ENCODE measurements at regions not wholly inside any gene's neighbourhood (a gene's known extent, or its start where the extent isn't known, plus 50 kb on each side); places are given as distances from the start of the nearest gene placed in this dataset.

DNA sequence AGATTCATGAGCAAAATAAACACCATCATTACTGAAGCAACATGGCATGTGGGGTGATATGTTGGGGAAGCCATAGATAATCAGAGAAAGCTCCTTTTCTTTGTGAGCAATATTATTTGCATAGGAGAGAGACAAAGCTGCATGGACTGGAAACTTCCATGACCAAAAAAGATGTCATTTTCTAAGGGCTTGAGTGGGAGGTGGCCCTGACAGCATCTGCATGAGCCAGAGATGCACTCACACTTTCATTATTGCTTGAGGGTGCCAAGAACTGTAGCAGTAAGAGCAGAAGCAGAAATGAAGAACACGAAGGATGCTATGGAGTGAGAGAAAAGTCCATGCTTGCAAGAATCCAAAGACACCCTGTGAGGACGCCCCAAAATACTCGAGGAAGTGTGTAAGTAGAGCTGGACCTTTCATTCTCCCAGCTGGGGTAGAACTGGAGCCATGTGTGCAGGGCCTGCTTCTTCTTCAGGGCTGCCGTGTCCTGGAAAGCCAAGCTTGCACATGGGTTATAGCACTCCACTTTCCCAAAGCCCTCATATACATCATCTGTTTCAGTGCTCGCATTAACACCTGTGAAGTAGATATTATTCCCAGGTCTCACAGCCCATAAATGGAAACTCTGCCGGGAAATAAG lies 851.2 kb downstream of the DHX35 start:
- Histone ChIP-seq H3K27me3 (no peaks in the 10 kb centered on the region), H2AFZ (no peak overlapping the region)
- no peak for DNase-seq (ENCODE audit: low spot score)

DNA sequence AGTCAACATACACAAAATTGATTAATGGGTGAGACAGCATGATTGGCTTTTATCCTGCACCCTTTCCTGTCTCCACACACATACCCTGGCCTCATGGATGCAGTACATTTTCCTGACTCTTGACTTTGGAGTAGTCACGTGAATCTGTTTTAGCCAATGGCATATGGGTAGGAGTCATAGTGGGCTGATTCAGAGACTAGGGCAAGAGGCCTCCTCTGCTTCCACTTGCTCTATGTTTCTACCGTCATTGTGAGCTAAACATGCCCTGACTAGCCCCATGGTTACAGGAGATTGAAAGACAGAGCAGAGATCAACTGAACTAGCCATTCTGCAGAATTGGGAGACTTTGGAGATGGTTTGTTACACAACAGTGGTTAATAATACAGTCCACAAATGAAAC lies 850.0 kb downstream of the DHX35 start:
- no peaks in the 10 kb centered on the region for H3K9me3 ChIP-seq (ENCODE audit: low read depth)
- H3K27ac ChIP-seq: no peak overlapping the region
- no peaks in the 10 kb centered on the region for H3K27me3 ChIP-seq
- H3K4me2 ChIP-seq: no peak overlapping the region
- WGBS (ENCODE audit: low lambda C conversion rate, missing lambda C conversion rate): 87% methylated on average over 2 of the region's 2 CpGs
- no peak overlapping the region for H2AFZ ChIP-seq
- H3K4me1 ChIP-seq (ENCODE audit: insufficient read depth): no peaks in the 10 kb centered on the region
- no peaks in the 10 kb centered on the region for H4K20me1 ChIP-seq (ENCODE audit: insufficient read depth, poor library complexity, severe bottlenecking)
- no peak overlapping the region for H3K4me3 ChIP-seq
- no peaks in the 10 kb centered on the region for H3K36me3 ChIP-seq (replicated peaks; ENCODE audit: insufficient read depth, low read depth)
- no peaks in the 10 kb centered on the region for H3K9me2 ChIP-seq (replicated peaks; ENCODE audit: insufficient read depth)
- no peaks in the 10 kb centered on the region for H3K79me2 ChIP-seq
- no peak for DNase-seq (ENCODE audit: low spot score)
- TF ChIP-seq, protein P1, sequence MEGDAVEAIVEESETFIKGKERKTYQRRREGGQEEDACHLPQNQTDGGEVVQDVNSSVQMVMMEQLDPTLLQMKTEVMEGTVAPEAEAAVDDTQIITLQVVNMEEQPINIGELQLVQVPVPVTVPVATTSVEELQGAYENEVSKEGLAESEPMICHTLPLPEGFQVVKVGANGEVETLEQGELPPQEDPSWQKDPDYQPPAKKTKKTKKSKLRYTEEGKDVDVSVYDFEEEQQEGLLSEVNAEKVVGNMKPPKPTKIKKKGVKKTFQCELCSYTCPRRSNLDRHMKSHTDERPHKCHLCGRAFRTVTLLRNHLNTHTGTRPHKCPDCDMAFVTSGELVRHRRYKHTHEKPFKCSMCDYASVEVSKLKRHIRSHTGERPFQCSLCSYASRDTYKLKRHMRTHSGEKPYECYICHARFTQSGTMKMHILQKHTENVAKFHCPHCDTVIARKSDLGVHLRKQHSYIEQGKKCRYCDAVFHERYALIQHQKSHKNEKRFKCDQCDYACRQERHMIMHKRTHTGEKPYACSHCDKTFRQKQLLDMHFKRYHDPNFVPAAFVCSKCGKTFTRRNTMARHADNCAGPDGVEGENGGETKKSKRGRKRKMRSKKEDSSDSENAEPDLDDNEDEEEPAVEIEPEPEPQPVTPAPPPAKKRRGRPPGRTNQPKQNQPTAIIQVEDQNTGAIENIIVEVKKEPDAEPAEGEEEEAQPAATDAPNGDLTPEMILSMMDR (IDR thresholded peaks at IDR 0.05; ENCODE audit: poor library complexity): no peak
- no peak for TF ChIP-seq EZH2 (IDR thresholded peaks at IDR 0.05; ENCODE audit: borderline replicate concordance)
- TF ChIP-seq EZH2phosphoT487 (IDR thresholded peaks at IDR 0.05; ENCODE audit: low read depth, severe bottlenecking, unreplicated experiment): no peak

More for the DNA sequence above, 851.2 kb downstream of the DHX35 start:
- no peak overlapping the region for H3K27ac ChIP-seq
- H3K4me1 ChIP-seq (ENCODE audit: insufficient read depth): no peaks in the 10 kb centered on the region
- H3K36me3 ChIP-seq (replicated peaks; ENCODE audit: insufficient read depth, low read depth): no peaks in the 10 kb centered on the region
- H4K20me1 ChIP-seq (ENCODE audit: insufficient read depth, poor library complexity, severe bottlenecking): no peaks in the 10 kb centered on the region
- H3K4me3 ChIP-seq: no peak overlapping the region
- no peaks in the 10 kb centered on the region for H3K9me3 ChIP-seq (ENCODE audit: low read depth)
- H3K79me2 ChIP-seq: no peaks in the 10 kb centered on the region
- no peaks in the 10 kb centered on the region for H3K9me2 ChIP-seq (replicated peaks; ENCODE audit: insufficient read depth)
- H3K4me2 ChIP-seq: no peak overlapping the region
- TF ChIP-seq, protein P1 (IDR thresholded peaks at IDR 0.05; ENCODE audit: poor library complexity): no peak
- WGBS (ENCODE audit: low lambda C conversion rate, missing lambda C conversion rate): 88% methylated on average over 6 of the region's 6 CpGs

DNA sequence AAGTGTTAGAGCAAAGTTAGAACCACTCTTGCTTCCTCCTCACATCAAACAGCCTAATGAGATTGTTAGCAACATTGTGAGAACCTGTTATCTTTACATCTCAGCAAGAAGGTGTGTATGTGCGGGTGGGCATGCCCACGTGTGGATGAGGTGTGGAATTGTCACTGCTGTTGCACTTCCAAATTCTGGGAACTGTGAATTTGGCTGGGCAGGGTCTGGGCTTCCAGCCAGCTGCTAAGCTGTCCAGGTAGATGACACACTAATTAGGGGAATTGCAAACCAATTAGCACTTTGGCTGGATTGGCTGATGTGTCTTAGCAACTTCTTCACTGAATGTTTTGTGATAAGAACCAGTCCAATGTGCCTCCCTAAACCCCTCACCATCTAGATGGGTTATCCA lies 848.2 kb downstream of the DHX35 start:
- H3K4me3 ChIP-seq: no peak overlapping the region
- no peaks in the 10 kb centered on the region for H3K9me3 ChIP-seq (ENCODE audit: low read depth)
- H2AFZ ChIP-seq: no peak overlapping the region
- no peaks in the 10 kb centered on the region for H3K4me1 ChIP-seq (ENCODE audit: insufficient read depth)
- H3K9me2 ChIP-seq (replicated peaks; ENCODE audit: insufficient read depth): no peaks in the 10 kb centered on the region
- TF ChIP-seq EZH2 (IDR thresholded peaks at IDR 0.05; ENCODE audit: borderline replicate concordance) (no peak), EZH2phosphoT487 (IDR thresholded peaks at IDR 0.05; ENCODE audit: low read depth, severe bottlenecking, unreplicated experiment) (no peak)
- TF ChIP-seq, protein P1 (IDR thresholded peaks at IDR 0.05; ENCODE audit: poor library complexity): no peak
- no peak for DNase-seq (ENCODE audit: low spot score)
- H4K20me1 ChIP-seq (ENCODE audit: insufficient read depth, poor library complexity, severe bottlenecking): no peaks in the 10 kb centered on the region
- H3K79me2 ChIP-seq: no peaks in the 10 kb centered on the region
- 73% methylated on average over 2 of the region's 2 CpGs for WGBS (ENCODE audit: low lambda C conversion rate, missing lambda C conversion rate)
- no peaks in the 10 kb centered on the region for H3K36me3 ChIP-seq (replicated peaks; ENCODE audit: insufficient read depth, low read depth)
- H3K27me3 ChIP-seq: no peaks in the 10 kb centered on the region
- no peak overlapping the region for H3K4me2 ChIP-seq
- H3K27ac ChIP-seq: no peak overlapping the region

DNA sequence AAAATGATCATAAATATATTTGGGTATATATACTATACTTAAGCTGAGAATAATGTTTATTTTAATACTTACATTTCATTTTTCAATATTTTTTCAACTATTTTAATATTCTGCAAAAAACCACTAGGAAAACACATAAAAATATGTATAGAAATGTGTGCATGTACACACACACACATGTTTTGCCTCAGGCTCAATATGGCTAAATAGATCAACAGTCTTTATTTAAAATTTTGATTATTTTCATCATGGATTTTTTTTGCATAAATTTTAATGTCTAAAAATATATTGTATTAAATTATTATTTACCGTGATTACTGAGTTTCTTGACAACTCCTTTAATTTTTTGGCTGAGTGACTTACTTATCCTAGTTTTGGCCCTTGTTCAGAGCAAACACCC lies 846.5 kb downstream of the DHX35 start:
- Histone ChIP-seq H3K4me1 (ENCODE audit: insufficient read depth) (no peaks in the 10 kb centered on the region), H3K36me3 (replicated peaks; ENCODE audit: insufficient read depth, low read depth) (no peaks in the 10 kb centered on the region), H3K27ac (no peak overlapping the region), H3K4me3 (no peak overlapping the region), H4K20me1 (ENCODE audit: insufficient read depth, poor library complexity, severe bottlenecking) (no peaks in the 10 kb centered on the region), H2AFZ (no peak overlapping the region), H3K4me2 (no peak overlapping the region), H3K79me2 (no peaks in the 10 kb centered on the region), H3K27me3 (no peaks in the 10 kb centered on the region), H3K9me3 (ENCODE audit: low read depth) (no peaks in the 10 kb centered on the region), H3K9me2 (replicated peaks; ENCODE audit: insufficient read depth) (no peaks in the 10 kb centered on the region)
- DNase-seq (ENCODE audit: low spot score): no peak
- TF ChIP-seq EZH2phosphoT487 (IDR thresholded peaks at IDR 0.05; ENCODE audit: low read depth, severe bottlenecking, unreplicated experiment) (no peak), EZH2 (IDR thresholded peaks at IDR 0.05; ENCODE audit: borderline replicate concordance) (no peak)
- TF ChIP-seq, protein P1 (IDR thresholded peaks at IDR 0.05; ENCODE audit: poor library complexity): no peak
- WGBS (ENCODE audit: low lambda C conversion rate, missing lambda C conversion rate): 96% methylated on average over 1 of the region's 1 CpG
